Activated T-cell treated with anti-CD3 and anti-CD28 coated beads for 24 hours (primary cell): ENCODE measurements at regions not wholly inside any gene's neighbourhood (a gene's known extent, or its start where the extent isn't known, plus 50 kb on each side); places are given as distances from the start of the nearest gene placed in this dataset.

ENCODE experiments used
- DNase-seq: peaks from one replicate; pipeline ENCODE4 v3.0.0-alpha.2; 2020; ENCODE audit warnings: low read depth

GRCh38 chr2:120936476-120937334, 201.0 kb downstream of the GLI2 start:
- DNase-seq = no peak

GRCh38 chr2:120937686-120938044, 202.0 kb downstream of the GLI2 start:
- no peak for DNase-seq

GRCh38 chr2:120938045-120938771, 202.5 kb downstream of the GLI2 start:
- DNase-seq = no peak

GRCh38 chr2:120939595-120940318, 204.1 kb downstream of the GLI2 start:
- DNase-seq = no peak

- DNase-seq = no peak
Measured at GRCh38 chr2:120940319-120940696, 204.6 kb downstream of the GLI2 start.

GRCh38 chr2:120940726-120941256, 205.1 kb downstream of the GLI2 start:
- DNase-seq = no peak

GRCh38 chr2:120941571-120942120, 206.0 kb downstream of the GLI2 start:
- DNase-seq = no peak

GRCh38 chr2:120942658-120943057, 207.0 kb downstream of the GLI2 start:
- no peak for DNase-seq

GRCh38 chr2:120943403-120944034, 207.9 kb downstream of the GLI2 start:
- no peak for DNase-seq

GRCh38 chr2:120944575-120944974, 208.9 kb downstream of the GLI2 start:
- no peak for DNase-seq

- DNase-seq = no peak
Measured at GRCh38 chr2:120945091-120945490, 209.4 kb downstream of the GLI2 start.

- no peak for DNase-seq
Measured at GRCh38 chr2:120945832-120946499, 210.3 kb downstream of the GLI2 start.

GRCh38 chr2:120947327-120947726, 211.7 kb downstream of the GLI2 start:
- DNase-seq = no peak

GRCh38 chr2:120947982-120948661, 212.5 kb downstream of the GLI2 start:
- no peak for DNase-seq

- DNase-seq = no peak
Measured at GRCh38 chr2:120948662-120949011, 213.0 kb downstream of the GLI2 start.

- no peak for DNase-seq
Measured at GRCh38 chr2:120949027-120949956, 213.6 kb downstream of the GLI2 start.

- DNase-seq = no peak
Measured at GRCh38 chr2:120949957-120950590, 214.4 kb downstream of the GLI2 start.

- DNase-seq = no peak
Measured at GRCh38 chr2:120951693-120952092, 216.0 kb downstream of the GLI2 start.

- DNase-seq = no peak
Measured at GRCh38 chr2:120952318-120952717, 216.7 kb downstream of the GLI2 start.
